MCF 10A (cell line): ENCODE measurements at regions not wholly inside any gene's neighbourhood (a gene's known extent, or its start where the extent isn't known, plus 50 kb on each side); places are given as distances from the start of the nearest gene placed in this dataset.
A peak's percentile ranks its signal among the peaks of the same experiment; 100 is the strongest.

Experiments
- BruUV-seq: library from RNA; stranded (reverse); fragments of 400-500 nt; replicated peaks from 2 replicates; lab custom pipeline; 2021; lab: Mats Ljungman, UMichigan
- CTCF ChIA-PET: fragments of 300-600 bp; sonication (Branson Sonifier 250); formaldehyde crosslinking; extraction: SDS; loops from one replicate; lab custom pipeline; 2021; ENCODE audit warnings: antibody characterized with exemption, inconsistent platforms; lab: Yijun Ruan, JAX
- POLR2A ChIA-PET: fragments of 300-600, 350-650 bp; sonication (Branson Sonifier 250); formaldehyde crosslinking; extraction: SDS; loops from one replicate; lab custom pipeline; 2020; ENCODE audit warnings: antibody characterized with exemption, inconsistent platforms; lab: Yijun Ruan, JAX
- DNase-seq: peaks from one replicate; pipeline ENCODE4 v3.0.0-alpha.2; 2018; ENCODE audit not compliant: unreplicated experiment
- H3K27ac Mint-ChIP-seq: one replicate; pipeline ENCODE4 v1.8.0; 2022; ENCODE audit warnings: mild to moderate bottlenecking, low read depth, mixed read lengths; ENCODE audit not compliant: unreplicated experiment
- H3K27me3 Mint-ChIP-seq: one replicate; pipeline ENCODE4 v1.8.0; 2022; ENCODE audit warnings: mixed read lengths; ENCODE audit not compliant: insufficient read depth, unreplicated experiment
- H3K36me3 Mint-ChIP-seq: one replicate; pipeline ENCODE4 v1.8.0; 2022; ENCODE audit warnings: mild to moderate bottlenecking, moderate library complexity, mixed read lengths; ENCODE audit not compliant: insufficient read depth, unreplicated experiment
- H3K4me1 Mint-ChIP-seq: one replicate; pipeline ENCODE4 v1.8.0; 2022; ENCODE audit warnings: mixed read lengths; ENCODE audit not compliant: insufficient read depth, unreplicated experiment
- H3K4me3 Mint-ChIP-seq: one replicate; pipeline ENCODE4 v1.8.0; 2022; ENCODE audit warnings: mild to moderate bottlenecking, moderate library complexity, mixed read lengths; ENCODE audit not compliant: unreplicated experiment
- H3K9me3 Mint-ChIP-seq: one replicate; pipeline ENCODE4 v1.8.0; 2022; ENCODE audit warnings: mixed read lengths; ENCODE audit not compliant: unreplicated experiment
- intact Hi-C: fragments of 100-400 bp; cut with micrococcal nuclease; formaldehyde crosslinking; loops from 2 replicates; pipeline ENCODE4 v1.14.1; 2022
- TF ChIP-seq, protein P1 (sequence below): fragments of 200-600 bp; IDR thresholded peaks from one replicate; pipeline ENCODE4 v1.8.0; 2022; ENCODE audit warnings: antibody characterized with exemption, mild to moderate bottlenecking; ENCODE audit not compliant: unreplicated experiment

DNA sequence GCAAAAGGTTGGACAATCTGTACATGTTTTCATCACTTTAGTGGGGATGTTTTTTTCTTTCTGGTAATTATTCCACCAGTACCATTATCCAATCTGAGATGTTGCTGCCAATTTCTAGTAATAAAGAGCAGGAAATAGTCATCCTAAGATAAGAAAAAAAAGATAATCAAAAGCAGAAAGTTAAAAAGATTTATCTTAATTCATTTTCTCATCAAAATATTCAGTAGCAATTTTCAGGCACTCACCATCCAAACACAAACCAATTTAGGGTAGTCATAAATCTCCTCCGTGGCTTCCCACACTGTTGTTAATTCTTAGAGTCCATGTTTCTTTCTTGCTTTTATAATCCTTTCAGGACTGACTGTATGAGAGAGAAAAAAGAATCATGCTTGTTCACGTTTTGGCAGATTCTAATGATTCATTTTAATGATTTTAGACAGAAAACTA, 263.7 kb upstream of the UGT8 start:
- TF ChIP-seq, protein P1, sequence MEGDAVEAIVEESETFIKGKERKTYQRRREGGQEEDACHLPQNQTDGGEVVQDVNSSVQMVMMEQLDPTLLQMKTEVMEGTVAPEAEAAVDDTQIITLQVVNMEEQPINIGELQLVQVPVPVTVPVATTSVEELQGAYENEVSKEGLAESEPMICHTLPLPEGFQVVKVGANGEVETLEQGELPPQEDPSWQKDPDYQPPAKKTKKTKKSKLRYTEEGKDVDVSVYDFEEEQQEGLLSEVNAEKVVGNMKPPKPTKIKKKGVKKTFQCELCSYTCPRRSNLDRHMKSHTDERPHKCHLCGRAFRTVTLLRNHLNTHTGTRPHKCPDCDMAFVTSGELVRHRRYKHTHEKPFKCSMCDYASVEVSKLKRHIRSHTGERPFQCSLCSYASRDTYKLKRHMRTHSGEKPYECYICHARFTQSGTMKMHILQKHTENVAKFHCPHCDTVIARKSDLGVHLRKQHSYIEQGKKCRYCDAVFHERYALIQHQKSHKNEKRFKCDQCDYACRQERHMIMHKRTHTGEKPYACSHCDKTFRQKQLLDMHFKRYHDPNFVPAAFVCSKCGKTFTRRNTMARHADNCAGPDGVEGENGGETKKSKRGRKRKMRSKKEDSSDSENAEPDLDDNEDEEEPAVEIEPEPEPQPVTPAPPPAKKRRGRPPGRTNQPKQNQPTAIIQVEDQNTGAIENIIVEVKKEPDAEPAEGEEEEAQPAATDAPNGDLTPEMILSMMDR, result no peak
- DNase-seq, result no peak
- H3K36me3 Mint-ChIP-seq, result no peaks in the 10 kb centered on the region
- no peaks in the 10 kb centered on the region for H3K27me3 Mint-ChIP-seq
- H3K27ac Mint-ChIP-seq, result no peak overlapping the region
- no peaks in the 10 kb centered on the region for H3K4me1 Mint-ChIP-seq
- intact Hi-C loops, result no loop called here
- BruUV-seq, result no TSS peak
- ChIA-PET CTCF (no interaction called here), POLR2A (no interaction called here)
- no peak overlapping the region for H3K4me3 Mint-ChIP-seq
- no peaks in the 10 kb centered on the region for H3K9me3 Mint-ChIP-seq

DNA sequence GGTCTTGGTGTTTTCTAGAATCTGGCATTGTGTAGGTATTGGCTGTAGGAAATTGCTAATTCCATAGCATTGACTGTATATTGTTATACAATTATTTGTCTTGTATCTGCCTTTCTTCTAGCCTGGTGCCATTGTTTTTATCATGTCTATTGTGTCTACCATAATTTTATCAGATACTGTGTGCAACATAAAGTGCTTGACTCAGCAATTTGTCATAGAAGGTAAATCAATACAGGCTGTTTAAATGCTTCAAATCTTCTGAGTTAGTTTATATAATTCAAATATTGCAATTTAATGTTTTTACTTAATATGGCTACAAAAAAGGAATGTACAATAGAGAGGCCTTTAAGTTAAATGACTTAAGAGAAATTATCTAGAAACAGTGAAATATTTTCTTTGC, 263.3 kb upstream of the UGT8 start:
- intact Hi-C loops, result no loop called here
- no peak for DNase-seq
- TF ChIP-seq, protein P1, result no peak
- POLR2A ChIA-PET, result no interaction called here
- no peak overlapping the region for H3K4me3 Mint-ChIP-seq
- no peaks in the 10 kb centered on the region for H3K27me3 Mint-ChIP-seq
- H3K4me1 Mint-ChIP-seq, result no peaks in the 10 kb centered on the region
- H3K9me3 Mint-ChIP-seq, result no peaks in the 10 kb centered on the region
- CTCF ChIA-PET, result no interaction called here
- no peak overlapping the region for H3K27ac Mint-ChIP-seq
- H3K36me3 Mint-ChIP-seq, result no peaks in the 10 kb centered on the region
- no TSS peak for BruUV-seq

DNA sequence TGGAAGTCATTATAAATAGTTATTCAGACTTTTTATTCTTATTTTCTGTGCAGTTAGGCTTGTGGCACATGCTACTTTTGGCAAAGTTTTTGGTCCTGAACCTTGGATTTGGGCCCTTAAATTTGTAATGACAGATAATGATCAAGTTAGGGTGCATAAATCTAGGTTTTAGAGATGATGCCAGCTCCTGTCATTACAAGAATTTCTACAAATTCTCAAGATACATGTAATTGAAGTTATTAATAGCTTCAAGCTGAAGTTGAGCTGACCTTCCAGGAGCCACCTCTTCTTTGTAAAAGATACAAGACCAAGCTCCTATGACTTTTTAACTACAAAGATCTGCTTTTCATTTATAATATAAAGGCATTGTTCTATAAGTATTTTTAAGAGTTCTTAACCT, 255.6 kb upstream of the UGT8 start:
- no peaks in the 10 kb centered on the region for H3K9me3 Mint-ChIP-seq
- ChIA-PET CTCF (interaction anchor here (0.6 to 1.0 kb wide), 2 partner anchors 106 to 560 kb away, joined by 3 read pairs; no protein-coding TSS in a partner anchor), POLR2A (no interaction called here)
- no peak overlapping the region for H3K4me3 Mint-ChIP-seq
- no peak overlapping the region for H3K27ac Mint-ChIP-seq
- intact Hi-C loops, result no loop called here
- no peaks in the 10 kb centered on the region for H3K4me1 Mint-ChIP-seq
- DNase-seq, result no peak
- TF ChIP-seq, protein P1, result no peak
- no TSS peak for BruUV-seq
- H3K27me3 Mint-ChIP-seq, result no peaks in the 10 kb centered on the region
- H3K36me3 Mint-ChIP-seq, result no peaks in the 10 kb centered on the region

DNA sequence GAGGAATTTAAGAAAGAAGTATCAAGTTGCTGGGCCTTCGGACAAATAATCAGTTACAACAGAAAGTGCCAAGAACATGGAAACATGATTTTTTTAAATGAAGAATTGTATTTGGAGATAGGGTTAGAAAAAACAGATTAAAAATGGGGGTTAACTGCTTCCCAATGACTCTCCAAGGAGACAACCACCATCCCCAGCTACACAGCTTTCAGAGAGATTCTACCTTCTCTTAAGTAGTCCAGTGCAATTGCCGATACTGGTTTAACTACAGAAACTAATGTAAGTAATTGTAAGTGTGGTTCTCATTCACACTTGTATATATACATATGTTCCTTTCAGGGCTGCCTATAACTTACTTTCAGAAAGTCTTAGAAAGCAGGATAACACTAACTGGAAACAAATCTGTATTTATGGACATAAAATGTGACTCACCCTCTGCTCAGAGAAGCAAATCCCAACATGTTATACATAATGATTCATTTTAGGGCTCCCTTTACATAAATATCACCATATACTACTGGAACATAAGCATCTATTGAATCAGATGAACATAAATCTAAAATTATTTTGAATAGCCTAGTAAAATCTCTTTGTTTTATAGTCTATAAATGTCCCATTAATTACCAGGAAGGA, 248.9 kb upstream of the UGT8 start:
- Mint-ChIP-seq H3K4me1 (no peaks in the 10 kb centered on the region), H3K27me3 (no peaks in the 10 kb centered on the region), H3K9me3 (no peaks in the 10 kb centered on the region), H3K27ac (no peak overlapping the region), H3K4me3 (no peak overlapping the region), H3K36me3 (no peaks in the 10 kb centered on the region)
- BruUV-seq, result no TSS peak
- TF ChIP-seq, protein P1, result no peak
- ChIA-PET CTCF (no interaction called here), POLR2A (interaction anchor here (1.1 kb wide), 1 partner anchor 74 kb away, joined by 3 read pairs; no protein-coding TSS in a partner anchor)
- intact Hi-C loops, result no loop called here
- peak; percentile 62 for DNase-seq
